ENCODE measurements at regions not wholly inside any gene's neighbourhood (a gene's known extent, or its start where the extent isn't known, plus 50 kb on each side); places are given as distances from the start of the nearest gene placed in this dataset.
"Not testable (repeated sequence)": the region's sequence is repeated elsewhere in the genome, so short reads cannot be mapped to it uniquely, and the experiment has no call there.

DNA sequence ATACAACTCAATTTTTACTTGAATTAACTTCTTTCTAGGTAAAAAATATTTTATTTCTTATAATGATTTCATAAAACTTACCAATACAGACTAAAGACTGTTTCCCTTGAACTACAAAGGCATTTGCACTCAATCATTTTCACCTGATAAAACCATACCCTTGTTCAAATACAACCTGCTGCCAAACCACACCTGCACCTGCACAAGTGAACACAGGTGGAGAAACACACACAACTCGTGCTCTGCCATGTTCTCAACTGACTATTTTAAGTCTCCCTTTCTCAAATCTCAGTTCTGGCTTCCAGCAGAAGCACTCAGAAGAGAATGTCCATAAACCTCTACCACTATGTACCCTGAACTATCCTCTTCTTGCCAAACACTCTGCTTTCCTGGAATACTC, 1892.1 kb downstream of the MAT2B start:
- TF ChIP-seq, protein P1, sequence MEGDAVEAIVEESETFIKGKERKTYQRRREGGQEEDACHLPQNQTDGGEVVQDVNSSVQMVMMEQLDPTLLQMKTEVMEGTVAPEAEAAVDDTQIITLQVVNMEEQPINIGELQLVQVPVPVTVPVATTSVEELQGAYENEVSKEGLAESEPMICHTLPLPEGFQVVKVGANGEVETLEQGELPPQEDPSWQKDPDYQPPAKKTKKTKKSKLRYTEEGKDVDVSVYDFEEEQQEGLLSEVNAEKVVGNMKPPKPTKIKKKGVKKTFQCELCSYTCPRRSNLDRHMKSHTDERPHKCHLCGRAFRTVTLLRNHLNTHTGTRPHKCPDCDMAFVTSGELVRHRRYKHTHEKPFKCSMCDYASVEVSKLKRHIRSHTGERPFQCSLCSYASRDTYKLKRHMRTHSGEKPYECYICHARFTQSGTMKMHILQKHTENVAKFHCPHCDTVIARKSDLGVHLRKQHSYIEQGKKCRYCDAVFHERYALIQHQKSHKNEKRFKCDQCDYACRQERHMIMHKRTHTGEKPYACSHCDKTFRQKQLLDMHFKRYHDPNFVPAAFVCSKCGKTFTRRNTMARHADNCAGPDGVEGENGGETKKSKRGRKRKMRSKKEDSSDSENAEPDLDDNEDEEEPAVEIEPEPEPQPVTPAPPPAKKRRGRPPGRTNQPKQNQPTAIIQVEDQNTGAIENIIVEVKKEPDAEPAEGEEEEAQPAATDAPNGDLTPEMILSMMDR (IDR thresholded peaks at IDR 0.05; ENCODE audit: insufficient read depth, low read length): no peak
- DNase-seq (ENCODE audit: low read depth): no peak
- no peak overlapping the region for H3K4me3 ChIP-seq (ENCODE audit: low read depth, low read length)

DNA sequence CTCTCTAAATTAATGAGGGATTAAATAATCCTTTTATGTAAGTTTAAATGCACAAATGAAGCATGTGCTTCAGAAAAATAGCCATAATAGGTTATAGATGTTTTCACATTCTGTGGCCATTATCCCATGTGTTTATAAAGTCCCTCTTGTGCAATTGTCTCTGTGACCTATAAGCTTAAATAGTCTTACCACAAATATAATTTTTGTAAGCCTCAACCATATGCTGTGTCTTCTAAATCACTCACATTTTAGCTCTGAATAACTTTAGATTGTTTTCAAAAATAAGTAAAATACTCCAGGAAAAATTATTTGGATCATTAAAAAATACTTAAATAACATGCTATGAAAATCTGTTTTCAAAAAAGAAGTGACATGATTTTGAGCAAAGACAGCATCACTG, 1894.7 kb downstream of the MAT2B start:
- DNase-seq (ENCODE audit: low read depth): no peak
- H3K4me3 ChIP-seq (ENCODE audit: low read depth, low read length): no peak overlapping the region
- TF ChIP-seq, protein P1 (IDR thresholded peaks at IDR 0.05; ENCODE audit: insufficient read depth, low read length): no peak

DNA sequence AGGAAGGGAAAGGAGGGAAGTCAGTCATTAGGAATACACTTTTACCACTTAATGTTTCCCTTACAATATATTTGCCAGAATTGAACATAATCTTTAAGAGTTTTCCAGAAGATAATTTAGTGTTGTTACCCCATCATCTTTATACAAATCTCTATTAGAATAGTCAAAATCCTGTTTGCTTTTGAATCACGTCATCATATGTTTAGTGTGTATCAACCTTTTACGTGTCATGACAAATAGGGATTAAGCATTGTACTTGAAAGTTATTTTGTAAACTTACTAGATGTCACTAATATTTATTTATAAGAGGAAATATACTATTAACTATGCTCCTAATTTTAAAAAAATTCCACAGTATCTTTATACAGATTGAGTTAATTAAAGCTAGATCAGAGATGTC, 1899.5 kb downstream of the MAT2B start:
- H3K4me3 ChIP-seq (ENCODE audit: low read depth, low read length): no peak overlapping the region
- no peak for DNase-seq (ENCODE audit: low read depth)
- TF ChIP-seq, protein P1 (IDR thresholded peaks at IDR 0.05; ENCODE audit: insufficient read depth, low read length): no peak

DNA sequence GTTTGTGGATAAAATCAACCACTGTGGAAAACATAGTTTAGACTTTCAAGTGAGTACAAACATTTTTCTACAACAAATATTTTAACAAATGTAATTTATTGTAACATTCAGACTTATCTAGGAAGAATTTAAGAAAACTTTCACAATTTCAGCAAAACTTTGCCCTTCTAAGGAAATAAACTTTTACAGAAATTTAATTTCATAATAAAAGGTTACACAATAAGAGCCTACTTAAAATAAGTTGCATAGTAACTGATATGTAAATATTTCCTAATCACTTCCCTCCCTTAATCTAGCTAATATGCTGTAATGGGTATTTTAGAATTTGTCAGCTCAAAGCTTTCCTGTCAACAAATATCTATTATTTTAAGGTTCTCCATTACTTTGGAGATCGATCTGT, 1899.9 kb downstream of the MAT2B start:
- TF ChIP-seq, protein P1 (IDR thresholded peaks at IDR 0.05; ENCODE audit: insufficient read depth, low read length): no peak
- DNase-seq (ENCODE audit: low read depth): no peak
- no peak overlapping the region for H3K4me3 ChIP-seq (ENCODE audit: low read depth, low read length)

DNA sequence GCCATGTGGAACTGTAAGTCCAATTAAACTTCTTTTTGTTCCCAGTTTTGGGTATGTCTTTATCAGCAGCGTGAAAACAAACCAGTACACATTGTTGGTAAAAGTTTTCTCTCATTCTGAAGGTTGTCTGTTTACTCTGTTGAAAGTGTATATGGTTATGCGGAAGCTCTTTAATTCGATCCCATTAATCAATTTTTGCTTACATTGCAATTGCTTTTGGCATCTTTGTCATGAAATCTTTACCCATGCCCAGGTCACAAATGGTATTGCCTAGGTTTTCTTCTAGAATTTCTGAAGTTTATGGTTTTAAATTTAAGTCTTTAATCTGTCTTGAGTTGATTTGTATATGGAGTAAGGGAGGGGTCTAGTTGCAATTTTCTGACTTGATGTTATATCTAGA, 1901.9 kb downstream of the MAT2B start:
- no peak overlapping the region for H3K4me3 ChIP-seq (ENCODE audit: low read depth, low read length)
- TF ChIP-seq, protein P1 (IDR thresholded peaks at IDR 0.05; ENCODE audit: insufficient read depth, low read length): no peak
- DNase-seq (ENCODE audit: low read depth): no peak

DNA sequence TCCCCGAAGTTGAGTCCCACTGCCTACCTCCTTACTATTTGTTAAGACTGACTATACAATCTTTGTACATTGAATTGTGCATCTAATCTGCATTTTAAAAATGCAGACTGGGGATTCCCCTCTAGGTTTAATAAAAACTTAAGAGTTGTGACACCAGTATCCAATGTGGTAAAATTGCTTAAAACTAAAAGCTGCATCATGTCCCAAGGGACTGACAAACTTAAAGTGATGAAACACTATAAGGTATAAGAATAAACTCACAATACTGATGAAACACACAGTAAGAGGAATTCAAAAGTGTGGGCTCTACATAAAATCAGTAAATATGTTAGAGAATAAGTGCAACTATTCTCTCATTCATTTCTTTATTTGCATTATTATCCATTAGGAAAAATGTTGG, 1905.1 kb downstream of the MAT2B start:
- TF ChIP-seq, protein P1 (IDR thresholded peaks at IDR 0.05; ENCODE audit: insufficient read depth, low read length): no peak
- H3K4me3 ChIP-seq (ENCODE audit: low read depth, low read length): no peak overlapping the region
- peak; percentile 43 for DNase-seq (ENCODE audit: low read depth)

DNA sequence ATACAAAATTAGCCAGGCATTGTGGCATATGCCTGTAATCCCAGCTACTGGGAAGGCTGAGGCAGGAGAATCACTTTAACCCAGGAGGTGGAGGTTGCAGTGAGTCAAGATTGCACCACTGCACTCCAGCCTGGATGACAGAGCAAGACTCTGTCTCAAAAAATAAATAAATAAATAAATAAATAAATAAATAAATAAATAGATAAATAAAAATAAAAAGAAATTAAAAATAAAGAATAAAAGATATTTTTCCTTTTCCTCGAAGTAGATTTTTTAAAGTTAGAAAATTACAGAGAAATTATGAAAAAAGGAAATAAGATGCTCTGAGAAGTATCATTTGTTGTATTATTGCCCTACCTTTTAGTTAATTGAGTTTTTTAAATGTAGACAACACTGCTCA, 1906.1 kb downstream of the MAT2B start:
- H3K4me3 ChIP-seq (ENCODE audit: low read depth, low read length); DNase-seq (ENCODE audit: low read depth): not testable (repeated sequence)
